ENCODE measurements at regions not wholly inside any gene's neighbourhood (a gene's known extent, or its start where the extent isn't known, plus 50 kb on each side); places are given as distances from the start of the nearest gene placed in this dataset.

- peak overlapping the region in 2 of 10 donors; percentile 9 to 29 for H3K4me3 Mint-ChIP-seq
- Histone ChIP-seq H3K4me3 (ENCODE audit: low read length) (no peak overlapping the region), H3K27me3 (ENCODE audit: control insufficient read depth in 2 of 2, insufficient read depth in 2 of 2, low read length in 2 of 2) (no peaks in the 10 kb centered on the region), H3K4me1 (ENCODE audit: control insufficient read depth in 2 of 2, insufficient read depth in 2 of 2, low read length in 2 of 2) (peaks cover 21 to 45% of the 10 kb centered on the region in 2 donors), H3K27ac (ENCODE audit: low read depth, low read length) (no peak overlapping the region), H3K36me3 (ENCODE audit: control insufficient read depth in 2 of 3, insufficient read depth in 3 of 3, low read length in 3 of 3) (no peaks in the 10 kb centered on the region), H3K9me3 (ENCODE audit: control insufficient read depth in 2 of 3, low read length in 3 of 3) (no peaks in the 10 kb centered on the region)
- POLR2A ChIA-PET = interaction anchor here (1.1 to 2.2 kb wide), 3 partner anchors 8 to 96 kb away, joined by 3 to 10 read pairs (median 4); no protein-coding TSS in a partner anchor
- peak overlapping the region in 3 of 9 donors; percentile 36 to 71 (median 49) for H3K27ac Mint-ChIP-seq
- ATAC-seq = no peak
- peaks cover 0 to 42% (median 5%) of the 10 kb centered on the region in 7 donors for H3K4me1 Mint-ChIP-seq
- peaks cover 0 to 24% (median 3%) of the 10 kb centered on the region in 11 donors for H3K9me3 Mint-ChIP-seq
- H3K27me3 Mint-ChIP-seq = no peaks in the 10 kb centered on the region
- CTCF ChIA-PET = interaction anchor here (0.6 to 0.7 kb wide), 2 partner anchors 23 to 34 kb away, joined by 3 read pairs; no protein-coding TSS in a partner anchor
- no peak for DNase-seq
- intact Hi-C loops (cut with micrococcal nuclease) = no loop called here
- H3K36me3 Mint-ChIP-seq = peaks cover 0 to 27% (median 7%) of the 10 kb centered on the region in 5 donors
Measured at GRCh38 chr10:3982746-3983442, 197.9 kb upstream of the KLF6 start.

- Mint-ChIP-seq H3K27ac (peak overlapping the region in 5 of 9 donors; percentile 9 to 62 (median 38)), H3K4me1 (peaks cover 0 to 42% (median 5%) of the 10 kb centered on the region in 7 donors), H3K4me3 (peak overlapping the region in 7 of 10 donors; percentile 7 to 51 (median 48)), H3K36me3 (peaks cover 0 to 27% (median 4%) of the 10 kb centered on the region in 5 donors), H3K9me3 (peaks cover 0 to 24% (median 3%) of the 10 kb centered on the region in 11 donors), H3K27me3 (no peaks in the 10 kb centered on the region)
- H3K4me1 ChIP-seq (ENCODE audit: control insufficient read depth in 2 of 2, insufficient read depth in 2 of 2, low read length in 2 of 2) = peaks cover 27 to 61% of the 10 kb centered on the region in 2 donors
- DNase-seq (no peak), ATAC-seq (no peak)
- H3K9me3 ChIP-seq (ENCODE audit: control insufficient read depth in 2 of 3, low read length in 3 of 3) = no peaks in the 10 kb centered on the region
- H3K27ac ChIP-seq (ENCODE audit: low read depth, low read length) = no peak overlapping the region
- CTCF ChIA-PET = interaction anchor here (0.7 kb wide), 1 partner anchor 171 kb away, joined by 3 read pairs; no protein-coding TSS in a partner anchor
- no peak overlapping the region for H3K4me3 ChIP-seq (ENCODE audit: low read length)
- POLR2A ChIA-PET = interaction anchor here (0.7 to 1.0 kb wide), 3 partner anchors 30 to 198 kb away, joined by 3 to 4 read pairs (median 3); no protein-coding TSS in a partner anchor
- H3K36me3 ChIP-seq (ENCODE audit: control insufficient read depth in 2 of 3, insufficient read depth in 3 of 3, low read length in 3 of 3) = no peaks in the 10 kb centered on the region
- no peaks in the 10 kb centered on the region for H3K27me3 ChIP-seq (ENCODE audit: control insufficient read depth in 2 of 2, insufficient read depth in 2 of 2, low read length in 2 of 2)
- intact Hi-C loops (cut with micrococcal nuclease) = loop anchor here in 1 of 2 donors (2.0 kb wide), 1 partner anchor 54 kb away; no protein-coding TSS in a partner anchor
Measured at GRCh38 chr10:3981300-3981699, 196.3 kb upstream of the KLF6 start.

GRCh38 chr10:3980660-3981059 is 195.7 kb upstream of the KLF6 start:
- peak overlapping the region in 5 of 9 donors; percentile 32 to 84 (median 60) for H3K27ac Mint-ChIP-seq
- ChIA-PET CTCF (interaction anchor here (0.6 to 0.7 kb wide), 2 partner anchors 78 to 170 kb away, joined by 3 to 5 read pairs; no protein-coding TSS in a partner anchor), POLR2A (interaction anchor here (0.7 kb wide), 1 partner anchor 190 kb away, joined by 4 read pairs; no protein-coding TSS in a partner anchor)
- Histone ChIP-seq H3K27ac (ENCODE audit: low read depth, low read length) (no peak overlapping the region), H3K4me1 (ENCODE audit: control insufficient read depth in 2 of 2, insufficient read depth in 2 of 2, low read length in 2 of 2) (peaks cover 28 to 67% of the 10 kb centered on the region in 2 donors), H3K27me3 (ENCODE audit: control insufficient read depth in 2 of 2, insufficient read depth in 2 of 2, low read length in 2 of 2) (no peaks in the 10 kb centered on the region), H3K4me3 (ENCODE audit: low read length) (no peak overlapping the region), H3K9me3 (ENCODE audit: control insufficient read depth in 2 of 3, low read length in 3 of 3) (no peaks in the 10 kb centered on the region), H3K36me3 (ENCODE audit: control insufficient read depth in 2 of 3, insufficient read depth in 3 of 3, low read length in 3 of 3) (no peaks in the 10 kb centered on the region)
- peak overlapping the region in 5 of 10 donors; percentile 37 to 66 (median 50) for H3K4me3 Mint-ChIP-seq
- ATAC-seq (peak; percentile 36), DNase-seq (no peak)
- H3K27me3 Mint-ChIP-seq = no peaks in the 10 kb centered on the region
- H3K4me1 Mint-ChIP-seq = peaks cover 0 to 39% (median 5%) of the 10 kb centered on the region in 7 donors
- intact Hi-C loops (cut with micrococcal nuclease) = loop anchor here (1.0 to 2.0 kb wide), 2 partner anchors 8 to 54 kb away; no protein-coding TSS in a partner anchor
- peaks cover 0 to 27% (median 4%) of the 10 kb centered on the region in 5 donors for H3K36me3 Mint-ChIP-seq
- peaks cover 0 to 22% (median 3%) of the 10 kb centered on the region in 11 donors for H3K9me3 Mint-ChIP-seq

GRCh38 chr10:3980144-3980543 is 195.1 kb upstream of the KLF6 start:
- peaks cover 28 to 67% of the 10 kb centered on the region in 2 donors for H3K4me1 ChIP-seq (ENCODE audit: control insufficient read depth in 2 of 2, insufficient read depth in 2 of 2, low read length in 2 of 2)
- DNase-seq (no peak), ATAC-seq (no peak)
- H3K4me3 Mint-ChIP-seq = peak overlapping the region in 8 of 10 donors; percentile 2 to 50 (median 8)
- H3K9me3 Mint-ChIP-seq = peaks cover 0 to 22% (median 3%) of the 10 kb centered on the region in 11 donors
- H3K27ac Mint-ChIP-seq = peak overlapping the region in 8 of 9 donors; percentile 32 to 84 (median 61)
- H3K4me3 ChIP-seq (ENCODE audit: low read length) = no peak overlapping the region
- no peaks in the 10 kb centered on the region for H3K36me3 ChIP-seq (ENCODE audit: control insufficient read depth in 2 of 3, insufficient read depth in 3 of 3, low read length in 3 of 3)
- peaks cover 0 to 39% (median 5%) of the 10 kb centered on the region in 7 donors for H3K4me1 Mint-ChIP-seq
- H3K27me3 Mint-ChIP-seq = no peaks in the 10 kb centered on the region
- intact Hi-C loops (cut with micrococcal nuclease) = loop anchor here (1.0 to 2.0 kb wide), 2 partner anchors 8 to 55 kb away; no protein-coding TSS in a partner anchor
- H3K9me3 ChIP-seq (ENCODE audit: control insufficient read depth in 2 of 3, low read length in 3 of 3) = no peaks in the 10 kb centered on the region
- ChIA-PET POLR2A (no interaction called here), CTCF (no interaction called here)
- peaks cover 0 to 27% (median 4%) of the 10 kb centered on the region in 5 donors for H3K36me3 Mint-ChIP-seq
- H3K27me3 ChIP-seq (ENCODE audit: control insufficient read depth in 2 of 2, insufficient read depth in 2 of 2, low read length in 2 of 2) = no peaks in the 10 kb centered on the region
- no peak overlapping the region for H3K27ac ChIP-seq (ENCODE audit: low read depth, low read length)

GRCh38 chr10:3978761-3979160 is 193.8 kb upstream of the KLF6 start:
- DNase-seq (no peak), ATAC-seq (no peak)
- Mint-ChIP-seq H3K36me3 (peaks cover 0 to 29% (median 8%) of the 10 kb centered on the region in 5 donors), H3K9me3 (peaks cover 0 to 21% (median 3%) of the 10 kb centered on the region in 11 donors), H3K27me3 (no peaks in the 10 kb centered on the region), H3K27ac (peak overlapping the region in 5 of 9 donors; percentile 6 to 50 (median 32)), H3K4me1 (peaks cover 8 to 47% (median 14%) of the 10 kb centered on the region in 7 donors), H3K4me3 (peak overlapping the region in 3 of 10 donors; percentile 1 to 40 (median 3))
- H3K9me3 ChIP-seq (ENCODE audit: control insufficient read depth in 2 of 3, low read length in 3 of 3) = no peaks in the 10 kb centered on the region
- ChIA-PET CTCF (no interaction called here), POLR2A (no interaction called here)
- no peaks in the 10 kb centered on the region for H3K27me3 ChIP-seq (ENCODE audit: control insufficient read depth in 2 of 2, insufficient read depth in 2 of 2, low read length in 2 of 2)
- H3K36me3 ChIP-seq (ENCODE audit: control insufficient read depth in 2 of 3, insufficient read depth in 3 of 3, low read length in 3 of 3) = no peaks in the 10 kb centered on the region
- intact Hi-C loops (cut with micrococcal nuclease) = loop anchor here (10.0 kb wide), 2 partner anchors 314 to 524 kb away; no protein-coding TSS in a partner anchor
- no peak overlapping the region for H3K4me3 ChIP-seq (ENCODE audit: low read length)
- peaks cover 28 to 67% of the 10 kb centered on the region in 2 donors for H3K4me1 ChIP-seq (ENCODE audit: control insufficient read depth in 2 of 2, insufficient read depth in 2 of 2, low read length in 2 of 2)
- H3K27ac ChIP-seq (ENCODE audit: low read depth, low read length) = no peak overlapping the region

- Mint-ChIP-seq H3K4me1 (peaks cover 8 to 47% (median 17%) of the 10 kb centered on the region in 7 donors), H3K4me3 (no peak overlapping the region), H3K27ac (no peak overlapping the region), H3K27me3 (no peaks in the 10 kb centered on the region), H3K9me3 (peaks cover 0 to 20% (median 3%) of the 10 kb centered on the region in 11 donors), H3K36me3 (peaks cover 0 to 28% (median 6%) of the 10 kb centered on the region in 5 donors)
- intact Hi-C loops (cut with micrococcal nuclease) = loop anchor here (10.0 kb wide), 2 partner anchors 313 to 523 kb away; no protein-coding TSS in a partner anchor
- no peaks in the 10 kb centered on the region for H3K27me3 ChIP-seq (ENCODE audit: control insufficient read depth in 2 of 2, insufficient read depth in 2 of 2, low read length in 2 of 2)
- ATAC-seq (no peak), DNase-seq (no peak)
- peaks cover 34 to 73% of the 10 kb centered on the region in 2 donors for H3K4me1 ChIP-seq (ENCODE audit: control insufficient read depth in 2 of 2, insufficient read depth in 2 of 2, low read length in 2 of 2)
- ChIA-PET CTCF (no interaction called here), POLR2A (no interaction called here)
- no peak overlapping the region for H3K27ac ChIP-seq (ENCODE audit: low read depth, low read length)
- no peaks in the 10 kb centered on the region for H3K9me3 ChIP-seq (ENCODE audit: control insufficient read depth in 2 of 3, low read length in 3 of 3)
- H3K4me3 ChIP-seq (ENCODE audit: low read length) = no peak overlapping the region
- H3K36me3 ChIP-seq (ENCODE audit: control insufficient read depth in 2 of 3, insufficient read depth in 3 of 3, low read length in 3 of 3) = no peaks in the 10 kb centered on the region
Measured at GRCh38 chr10:3978174-3978573, 193.2 kb upstream of the KLF6 start.

All from naive thymus-derived CD4-positive, alpha-beta T cell (primary cell).